ENCODE measurements at regions not wholly inside any gene's neighbourhood (a gene's known extent, or its start where the extent isn't known, plus 50 kb on each side); places are given as distances from the start of the nearest gene placed in this dataset.

DNA sequence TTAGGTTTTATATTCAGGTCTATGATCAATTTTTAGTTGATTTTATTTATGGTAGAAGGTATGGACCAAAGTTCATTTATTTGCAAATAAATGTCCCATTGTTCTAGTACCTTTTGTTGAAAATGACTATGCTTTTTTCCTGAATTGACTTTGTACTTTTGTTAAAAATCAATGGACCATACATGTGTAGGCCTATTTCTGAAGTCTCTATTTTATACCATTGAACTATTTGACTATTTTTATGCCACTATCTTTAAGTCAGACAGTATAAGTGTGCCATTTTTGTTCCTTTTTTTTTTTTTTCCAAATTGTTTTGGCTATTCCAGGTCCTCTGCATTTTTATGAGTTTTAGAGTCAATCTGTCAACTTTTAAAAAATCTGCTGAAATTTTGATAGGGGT lies 73.6 kb upstream of the UGP2 start:
- no peak for TF ChIP-seq CTCF (IDR thresholded peaks at IDR 0.05; ENCODE audit: extremely low read depth, insufficient read depth, missing control alignments)
- no peak for DNase-seq (ENCODE audit: low spot score)
- in situ Hi-C loops (cut with MboI; ENCODE audit: low pct_unique_long_range_greater_than_20kb, low sequenced_read_pairs, unreplicated experiment) = no loop called here

- in situ Hi-C loops (cut with MboI; ENCODE audit: low pct_unique_long_range_greater_than_20kb, low sequenced_read_pairs, unreplicated experiment) = no loop called here
- DNase-seq (ENCODE audit: low spot score) = no peak
- no peak for TF ChIP-seq CTCF (IDR thresholded peaks at IDR 0.05; ENCODE audit: extremely low read depth, insufficient read depth, missing control alignments)
These were observed 71.8 kb upstream of the UGP2 start for GRCh38 chr2:63769915-63770314.

DNA sequence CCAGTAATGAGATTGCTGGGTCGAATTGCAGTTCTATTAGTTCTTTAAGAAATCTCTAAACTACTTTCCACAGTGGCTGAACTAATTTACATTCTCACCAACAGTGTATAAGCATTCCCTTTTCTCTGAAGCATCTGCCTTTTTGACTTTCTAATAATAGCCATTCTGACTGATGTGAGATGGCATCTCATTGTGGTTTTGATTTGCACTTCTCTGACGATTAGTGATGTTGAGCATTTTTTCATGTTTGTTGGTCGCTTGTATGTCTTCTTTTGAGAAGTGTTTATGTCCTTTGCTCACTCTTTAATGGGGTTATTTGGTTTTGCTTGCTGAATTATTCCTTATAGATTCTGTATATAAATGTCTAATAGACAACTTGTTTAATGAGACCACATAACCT lies 69.6 kb upstream of the UGP2 start:
- DNase-seq (ENCODE audit: low spot score) = no peak
- in situ Hi-C loops (cut with MboI; ENCODE audit: low pct_unique_long_range_greater_than_20kb, low sequenced_read_pairs, unreplicated experiment) = no loop called here
- TF ChIP-seq CTCF (IDR thresholded peaks at IDR 0.05; ENCODE audit: extremely low read depth, insufficient read depth, missing control alignments) = no peak

GRCh38 chr2:63775191-63775590 lies 66.5 kb upstream of the UGP2 start:
- DNase-seq (ENCODE audit: low spot score) = no peak
- TF ChIP-seq CTCF (IDR thresholded peaks at IDR 0.05; ENCODE audit: extremely low read depth, insufficient read depth, missing control alignments) = no peak
- in situ Hi-C loops (cut with MboI; ENCODE audit: low pct_unique_long_range_greater_than_20kb, low sequenced_read_pairs, unreplicated experiment) = no loop called here

DNA sequence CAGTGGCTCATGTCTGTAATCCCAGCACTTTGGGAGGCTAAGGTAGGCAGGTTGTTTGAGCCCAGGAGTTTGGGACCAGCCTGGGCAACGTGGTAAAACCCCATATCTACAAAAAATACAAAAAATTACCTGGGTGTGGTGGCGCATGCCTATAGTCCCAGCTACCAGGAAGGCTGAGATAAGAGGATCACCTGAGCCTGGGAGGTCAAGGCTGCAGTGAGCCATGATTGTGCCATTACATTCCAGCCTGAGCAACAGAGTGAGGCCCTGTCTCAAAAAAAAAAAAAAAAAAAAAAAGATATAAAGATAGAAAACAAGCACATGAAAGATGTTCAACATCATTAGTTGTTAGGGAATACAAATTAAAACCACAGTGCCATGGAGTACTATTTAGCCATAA lies 65.3 kb upstream of the UGP2 start:
- no peak for DNase-seq (ENCODE audit: low spot score)
- in situ Hi-C loops (cut with MboI; ENCODE audit: low pct_unique_long_range_greater_than_20kb, low sequenced_read_pairs, unreplicated experiment) = no loop called here
- TF ChIP-seq CTCF (IDR thresholded peaks at IDR 0.05; ENCODE audit: extremely low read depth, insufficient read depth, missing control alignments) = no peak

- TF ChIP-seq CTCF (IDR thresholded peaks at IDR 0.05; ENCODE audit: extremely low read depth, insufficient read depth, missing control alignments) = no peak
- in situ Hi-C loops (cut with MboI; ENCODE audit: low pct_unique_long_range_greater_than_20kb, low sequenced_read_pairs, unreplicated experiment) = no loop called here
- DNase-seq (ENCODE audit: low spot score) = no peak
These were observed 63.9 kb upstream of the UGP2 start for GRCh38 chr2:63777816-63778215.

- no peak for TF ChIP-seq CTCF (IDR thresholded peaks at IDR 0.05; ENCODE audit: extremely low read depth, insufficient read depth, missing control alignments)
- no peak for DNase-seq (ENCODE audit: low spot score)
- in situ Hi-C loops (cut with MboI; ENCODE audit: low pct_unique_long_range_greater_than_20kb, low sequenced_read_pairs, unreplicated experiment) = no loop called here
These were observed 63.3 kb upstream of the UGP2 start for GRCh38 chr2:63778391-63778790.
